Activated T-cell treated with anti-CD3 and anti-CD28 coated beads for 4 hours (primary cell): ENCODE measurements at regions not wholly inside any gene's neighbourhood (a gene's known extent, or its start where the extent isn't known, plus 50 kb on each side); places are given as distances from the start of the nearest gene placed in this dataset.
"Not testable (repeated sequence)": the region's sequence is repeated elsewhere in the genome, so short reads cannot be mapped to it uniquely, and the experiment has no call there.

Experiments
- DNase-seq: peaks from one replicate; pipeline ENCODE4 v3.0.0-alpha.2; 2020

DNA sequence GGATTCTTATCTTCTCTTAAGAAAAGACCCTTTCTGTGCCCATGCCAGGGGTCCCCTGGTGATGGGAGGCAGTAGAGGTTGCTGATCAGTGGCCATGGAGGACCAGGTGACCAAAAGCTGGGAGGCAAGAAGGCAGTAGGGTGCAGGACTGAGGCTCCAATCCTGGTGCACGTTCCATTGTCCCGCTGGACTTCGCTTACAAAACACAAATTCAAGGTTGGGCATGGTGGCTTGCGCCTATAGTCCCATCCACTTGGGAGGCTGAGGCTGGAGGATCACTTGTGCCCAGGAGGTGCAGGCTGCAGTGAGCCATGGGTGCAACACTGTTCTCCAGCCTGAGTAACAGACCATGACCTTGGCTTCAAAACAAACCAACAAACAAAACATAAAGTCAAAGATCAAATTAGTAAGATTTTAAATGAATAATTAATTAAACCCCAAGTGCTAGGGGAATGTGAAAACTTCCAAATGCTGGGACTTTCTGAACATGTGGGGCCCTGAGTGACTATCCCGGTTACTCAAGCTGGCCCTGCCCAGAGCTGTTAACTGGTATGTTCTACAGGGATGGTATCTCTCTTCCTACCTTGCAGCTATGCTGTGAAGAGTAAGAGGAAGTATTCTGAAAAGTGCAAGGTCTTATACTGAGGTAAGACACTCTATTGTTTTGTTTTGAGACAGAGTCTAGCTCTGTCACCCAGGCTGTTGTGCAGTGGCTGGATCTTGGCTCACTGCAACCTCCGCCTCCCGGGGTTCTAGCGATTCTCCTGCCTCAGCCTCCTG, 97.6 kb downstream of the LYZL2 start:
- DNase-seq, result no peak

DNA sequence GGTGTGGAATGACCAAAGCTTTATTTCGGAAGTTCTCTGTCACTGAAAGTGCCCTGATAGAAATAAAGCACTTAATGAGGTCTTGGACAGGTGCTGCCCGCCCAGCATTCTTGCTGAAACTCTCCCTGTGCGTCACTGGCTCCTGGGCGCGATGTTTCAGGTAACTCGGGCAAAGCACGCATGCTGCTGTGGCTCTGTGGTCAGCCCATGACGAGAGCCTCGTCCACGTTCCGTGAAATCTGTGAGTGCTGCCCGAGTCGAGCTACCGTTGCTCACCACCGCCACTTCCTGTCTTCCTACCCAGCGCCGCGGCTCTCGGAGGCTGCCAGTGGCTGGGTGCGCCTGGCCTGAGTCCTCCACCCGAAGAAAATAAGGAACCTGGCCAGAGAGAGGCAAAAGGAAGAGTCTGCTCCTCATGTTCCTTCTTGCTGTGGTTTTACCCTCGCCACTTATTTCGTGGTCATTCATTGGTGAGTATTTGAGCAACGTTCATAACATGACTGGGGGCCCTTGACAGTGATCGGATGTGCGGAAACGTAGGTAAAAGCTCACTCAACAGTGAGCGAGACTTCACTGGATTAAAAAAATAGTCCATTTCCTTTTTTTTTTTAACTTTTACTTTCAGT, 95.5 kb downstream of the MAP3K8 start:
- peak; percentile 58 for DNase-seq

- no peak for DNase-seq
Observed at GRCh38 chr10:30528429-30528786, 94.4 kb downstream of the MAP3K8 start.

- DNase-seq, result no peak
Observed at GRCh38 chr10:30527623-30528428, 93.8 kb downstream of the MAP3K8 start.

DNA sequence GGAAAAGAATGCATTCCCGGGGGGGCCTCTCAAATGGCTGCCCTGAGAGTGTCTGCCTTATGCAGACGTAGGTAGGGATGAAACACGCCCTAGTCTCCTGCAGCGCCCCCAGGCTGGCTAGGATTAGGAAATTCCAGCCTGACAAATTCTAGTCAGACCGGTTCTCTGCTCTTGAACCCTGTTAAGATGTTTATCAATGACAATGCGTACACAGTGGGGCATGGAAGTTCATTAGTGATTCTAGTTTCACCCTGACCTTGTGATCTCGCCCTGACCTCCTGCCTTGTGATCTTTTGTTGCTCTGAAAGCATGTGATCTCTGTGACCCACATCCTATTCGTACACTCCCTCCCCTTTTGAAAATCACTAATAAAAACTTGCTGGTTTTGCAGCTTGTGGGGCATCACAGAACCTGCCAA, 88.7 kb downstream of the MAP3K8 start:
- DNase-seq, result not testable (repeated sequence)

DNA sequence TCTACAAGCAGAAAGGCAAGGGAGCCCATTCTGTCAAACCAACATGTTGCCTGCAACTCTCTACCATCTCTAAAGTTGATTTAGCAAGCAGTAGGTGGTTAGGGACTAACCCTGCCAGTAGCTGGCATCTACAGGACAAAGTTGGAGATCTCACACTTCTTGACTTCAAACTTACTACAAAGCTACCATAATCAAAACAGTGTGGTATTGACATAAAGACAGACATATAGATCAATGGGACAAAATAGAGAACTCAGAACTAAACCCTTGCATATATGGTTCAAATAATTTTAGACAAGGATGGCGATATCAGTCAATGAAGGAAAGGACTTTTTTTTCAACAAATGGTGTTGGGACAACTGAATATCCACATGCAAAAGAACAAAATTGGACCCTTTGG, 84.9 kb downstream of the MAP3K8 start:
- DNase-seq, result no peak
